ENCODE measurements at regions not wholly inside any gene's neighbourhood (a gene's known extent, or its start where the extent isn't known, plus 50 kb on each side); places are given as distances from the start of the nearest gene placed in this dataset. TPM values are rescaled to one million over a fixed set of nuclear protein-coding genes. Genes with fewer than 3 reads are reported as not detected.

Small RNA genes lying in the stretch of these regions (small RNA-seq; reads per million reads assigned to genes)
- gene AC090897.1, result not detected

All from liver (tissue), 1 donor.